HFFc6 (cell line): ENCODE measurements at regions not wholly inside any gene's neighbourhood (a gene's known extent, or its start where the extent isn't known, plus 50 kb on each side); places are given as distances from the start of the nearest gene placed in this dataset.

Experiments used
- DNase-seq: peaks from one replicate; pipeline ENCODE4 v3.0.0-alpha.2; 2018
- H3K27ac Mint-ChIP-seq: 2 replicates; pipeline ENCODE4 v1.8.0; 2020; ENCODE audit warnings: mild to moderate bottlenecking, mixed read lengths
- H3K27me3 Mint-ChIP-seq: 2 replicates; pipeline ENCODE4 v1.8.0; 2021; ENCODE audit warnings: mild to moderate bottlenecking, moderate library complexity, mixed read lengths; ENCODE audit not compliant: insufficient read depth
- H3K36me3 Mint-ChIP-seq: 2 replicates; pipeline ENCODE4 v1.8.0; 2021; ENCODE audit warnings: low read depth, mixed read lengths
- H3K4me1 Mint-ChIP-seq: 2 replicates; pipeline ENCODE4 v1.8.0; 2020; ENCODE audit warnings: low read depth, mixed read lengths
- H3K4me3 Mint-ChIP-seq: 2 replicates; pipeline ENCODE4 v1.8.0; 2020; ENCODE audit warnings: mild to moderate bottlenecking, moderate library complexity, mixed read lengths
- H3K9me3 Mint-ChIP-seq: 2 replicates; pipeline ENCODE4 v1.8.0; 2020; ENCODE audit warnings: mild to moderate bottlenecking, mixed read lengths
- TF ChIP-seq, protein P1 (sequence below): fragments of 200-600 bp; sonication (generic); IDR thresholded peaks from 2 replicates; pipeline ENCODE4 v1.5.0; 2021; ENCODE audit warnings: antibody characterized with exemption, mild to moderate bottlenecking

GRCh38 chr3:22523925-22524324 is 679.2 kb upstream of the UBE2E2 start:
- no peak for DNase-seq
- Mint-ChIP-seq H3K27ac (no peak overlapping the region), H3K36me3 (no peaks in the 10 kb centered on the region), H3K27me3 (no peaks in the 10 kb centered on the region), H3K9me3 (peaks cover 45% of the 10 kb centered on the region), H3K4me1 (no peaks in the 10 kb centered on the region), H3K4me3 (no peak overlapping the region)
- TF ChIP-seq, protein P1, sequence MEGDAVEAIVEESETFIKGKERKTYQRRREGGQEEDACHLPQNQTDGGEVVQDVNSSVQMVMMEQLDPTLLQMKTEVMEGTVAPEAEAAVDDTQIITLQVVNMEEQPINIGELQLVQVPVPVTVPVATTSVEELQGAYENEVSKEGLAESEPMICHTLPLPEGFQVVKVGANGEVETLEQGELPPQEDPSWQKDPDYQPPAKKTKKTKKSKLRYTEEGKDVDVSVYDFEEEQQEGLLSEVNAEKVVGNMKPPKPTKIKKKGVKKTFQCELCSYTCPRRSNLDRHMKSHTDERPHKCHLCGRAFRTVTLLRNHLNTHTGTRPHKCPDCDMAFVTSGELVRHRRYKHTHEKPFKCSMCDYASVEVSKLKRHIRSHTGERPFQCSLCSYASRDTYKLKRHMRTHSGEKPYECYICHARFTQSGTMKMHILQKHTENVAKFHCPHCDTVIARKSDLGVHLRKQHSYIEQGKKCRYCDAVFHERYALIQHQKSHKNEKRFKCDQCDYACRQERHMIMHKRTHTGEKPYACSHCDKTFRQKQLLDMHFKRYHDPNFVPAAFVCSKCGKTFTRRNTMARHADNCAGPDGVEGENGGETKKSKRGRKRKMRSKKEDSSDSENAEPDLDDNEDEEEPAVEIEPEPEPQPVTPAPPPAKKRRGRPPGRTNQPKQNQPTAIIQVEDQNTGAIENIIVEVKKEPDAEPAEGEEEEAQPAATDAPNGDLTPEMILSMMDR, result no peak

DNA sequence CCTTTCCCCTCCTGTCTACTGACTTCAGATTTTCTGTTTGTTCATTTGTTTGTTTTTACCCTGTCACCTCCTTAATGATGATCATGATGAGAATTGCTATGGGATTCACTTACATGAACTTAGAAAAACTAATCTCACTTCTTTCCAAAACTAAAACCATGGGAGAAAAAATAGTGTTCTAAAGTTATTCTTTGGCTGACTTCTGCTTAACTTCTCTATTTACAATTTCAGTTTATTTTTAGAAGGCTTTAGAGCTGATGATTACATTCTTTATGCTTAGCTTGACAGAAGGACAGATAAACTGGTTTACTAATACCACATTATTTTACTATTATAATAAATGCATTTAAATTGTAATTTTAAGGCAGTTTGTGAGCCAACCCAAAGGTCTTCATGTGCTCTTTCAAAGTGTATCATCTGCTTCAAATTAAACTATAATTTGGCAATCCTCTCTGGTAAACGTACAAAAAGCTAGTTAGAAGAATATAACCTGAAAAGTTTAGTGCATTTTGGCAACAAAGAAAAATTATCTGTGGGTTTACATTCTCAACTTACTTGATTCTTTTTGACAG is 676.8 kb upstream of the UBE2E2 start:
- peaks cover 46% of the 10 kb centered on the region for H3K9me3 Mint-ChIP-seq
- no peaks in the 10 kb centered on the region for H3K36me3 Mint-ChIP-seq
- H3K4me1 Mint-ChIP-seq, result no peaks in the 10 kb centered on the region
- no peaks in the 10 kb centered on the region for H3K27me3 Mint-ChIP-seq
- DNase-seq, result no peak
- TF ChIP-seq, protein P1, result no peak
- H3K4me3 Mint-ChIP-seq, result no peak overlapping the region
- no peak overlapping the region for H3K27ac Mint-ChIP-seq

DNA sequence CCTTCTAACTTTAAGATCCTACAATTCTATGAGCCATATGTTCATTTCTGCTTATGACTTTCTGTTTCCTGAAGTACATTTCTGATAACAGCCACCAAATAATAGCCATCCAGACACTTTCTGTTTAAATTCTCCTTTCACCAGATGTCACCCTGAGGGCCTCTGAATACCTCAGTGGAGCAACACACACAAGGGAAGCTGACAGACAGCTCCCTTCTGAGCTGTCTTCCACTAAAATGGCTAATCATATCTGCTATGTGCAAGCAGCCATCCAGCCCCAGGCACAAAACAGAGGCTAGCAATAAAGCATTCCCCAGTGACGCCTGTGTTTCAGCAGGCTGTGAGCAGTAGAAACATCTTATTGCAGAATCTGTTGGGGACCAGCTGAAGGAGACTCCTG is 666.6 kb upstream of the UBE2E2 start:
- TF ChIP-seq, protein P1, result no peak
- Mint-ChIP-seq H3K27me3 (no peaks in the 10 kb centered on the region), H3K9me3 (peaks cover 16% of the 10 kb centered on the region), H3K27ac (no peak overlapping the region), H3K4me1 (no peaks in the 10 kb centered on the region), H3K4me3 (no peak overlapping the region), H3K36me3 (no peaks in the 10 kb centered on the region)
- no peak for DNase-seq

DNA sequence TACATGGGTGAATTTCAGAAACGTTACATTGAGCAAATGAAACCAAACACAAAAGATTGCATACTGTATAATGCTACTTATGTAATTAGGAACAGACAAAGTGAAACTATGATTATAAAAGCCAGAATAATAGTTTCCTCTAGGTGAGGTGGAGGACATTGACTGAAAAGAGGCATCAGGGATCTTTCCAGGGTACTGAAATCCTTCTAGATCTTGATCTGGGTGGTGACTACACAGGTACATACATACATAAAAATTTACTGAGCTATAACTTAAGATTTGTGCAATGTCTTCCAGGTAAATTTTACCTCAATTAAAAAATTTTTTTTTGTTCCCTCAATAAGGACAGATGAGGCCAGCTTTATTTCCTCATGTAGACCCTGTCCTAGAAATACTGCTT is 665.6 kb upstream of the UBE2E2 start:
- no peaks in the 10 kb centered on the region for H3K27me3 Mint-ChIP-seq
- H3K4me1 Mint-ChIP-seq, result no peaks in the 10 kb centered on the region
- no peaks in the 10 kb centered on the region for H3K36me3 Mint-ChIP-seq
- H3K4me3 Mint-ChIP-seq, result no peak overlapping the region
- no peak for DNase-seq
- H3K27ac Mint-ChIP-seq, result no peak overlapping the region
- TF ChIP-seq, protein P1, result no peak
- H3K9me3 Mint-ChIP-seq, result peaks cover 25% of the 10 kb centered on the region

DNA sequence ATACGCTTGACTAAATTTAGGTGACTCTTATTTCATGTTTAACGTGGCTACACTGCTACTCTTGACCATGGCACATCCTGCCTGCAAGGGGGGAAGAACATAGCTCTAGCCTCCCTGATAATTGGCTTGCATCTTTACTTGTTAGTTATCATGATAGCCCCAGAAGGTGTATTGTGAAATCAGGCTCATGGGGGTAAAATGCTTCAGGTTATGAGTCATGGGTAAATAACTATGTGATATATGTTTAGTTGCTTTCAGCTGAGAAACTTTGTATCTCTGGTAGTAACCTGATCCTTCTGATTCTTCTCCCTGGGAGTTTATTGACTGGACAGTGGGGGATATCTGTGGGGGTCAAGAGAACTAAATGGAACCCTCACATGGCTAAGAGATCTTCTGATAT is 660.8 kb upstream of the UBE2E2 start:
- no peaks in the 10 kb centered on the region for H3K4me1 Mint-ChIP-seq
- H3K36me3 Mint-ChIP-seq, result no peaks in the 10 kb centered on the region
- no peak overlapping the region for H3K4me3 Mint-ChIP-seq
- TF ChIP-seq, protein P1, result no peak
- no peak for DNase-seq
- no peaks in the 10 kb centered on the region; the same call in 1 of the 2 replicates for H3K27me3 Mint-ChIP-seq
- peaks cover 55% of the 10 kb centered on the region for H3K9me3 Mint-ChIP-seq
- H3K27ac Mint-ChIP-seq, result no peak overlapping the region
